Liver (tissue), 8 donors: ENCODE measurements at regions not wholly inside any gene's neighbourhood (a gene's known extent, or its start where the extent isn't known, plus 50 kb on each side); places are given as distances from the start of the nearest gene placed in this dataset.

Source experiments
- DNase-seq: peaks from one replicate; pipeline ENCODE4 v3.0.0-alpha.2; 2017; ENCODE audit warnings: low spot score
- H3K27ac ChIP-seq, 2 donors: one replicate each; pipeline ENCODE4 v1.7.0; 2013; ENCODE audit warnings: inconsistent platforms in 2 of 2, low read length in 2 of 2, control low read depth in 1 of 2, low read depth in 1 of 2, mild to moderate bottlenecking in 1 of 2
- H3K27me3 ChIP-seq, 4 donors: one replicate each; pipeline versions ENCODE4 v1.6.1 to v1.7.0; 2013; ENCODE audit warnings: low read length in 3 of 4, inconsistent platforms in 1 of 4, mild to moderate bottlenecking in 1 of 4, moderate library complexity in 1 of 4; ENCODE audit not compliant: control insufficient read depth in 4 of 4, insufficient read depth in 4 of 4
- H3K36me3 ChIP-seq, 4 donors: one replicate each; pipeline versions ENCODE4 v1.6.1 to v1.7.0; 2013; ENCODE audit warnings: low read length in 3 of 4, mild to moderate bottlenecking in 3 of 4, low read depth in 1 of 4, moderate library complexity in 1 of 4; ENCODE audit not compliant: control insufficient read depth in 4 of 4, insufficient read depth in 3 of 4
- H3K4me1 ChIP-seq, 4 donors: one replicate each; pipeline versions ENCODE4 v1.6.1 to v1.7.0; 2013; ENCODE audit warnings: low read length in 3 of 4, mild to moderate bottlenecking in 3 of 4, moderate library complexity in 1 of 4; ENCODE audit not compliant: control insufficient read depth in 4 of 4, insufficient read depth in 4 of 4
- H3K4me3 ChIP-seq, 3 donors: one replicate each; pipeline versions ENCODE4 v1.6.1 to v1.7.0; 2013; ENCODE audit warnings: low read length in 3 of 3, control low read depth in 1 of 3, low read depth in 1 of 3, mild to moderate bottlenecking in 1 of 3
- H3K9ac ChIP-seq, 2 donors: one replicate each; pipeline ENCODE4 v1.7.0; 2013; ENCODE audit warnings: low read length in 2 of 2, mild to moderate bottlenecking in 2 of 2, moderate library complexity in 2 of 2, control low read depth in 1 of 2, low read depth in 1 of 2
- H3K9me3 ChIP-seq, 4 donors: one replicate each; pipeline versions ENCODE4 v1.6.1 to v1.7.0; 2013; ENCODE audit warnings: low read length in 3 of 4; ENCODE audit not compliant: control insufficient read depth in 4 of 4
- ATF3 ChIP-seq: IDR thresholded peaks from 2 replicates; pipeline ENCODE4 v1.6.1; 2016; ENCODE audit warnings: antibody characterized with exemption
- EGR1 ChIP-seq, 2 donors: IDR thresholded peaks; 2 replicates each; pipeline ENCODE4 v1.6.1; 2016 to 2018; ENCODE audit warnings: antibody characterized with exemption in 2 of 2, low read depth in 2 of 2
- FOXA1 ChIP-seq: IDR thresholded peaks from 2 replicates; pipeline ENCODE4 v1.6.1; 2016; ENCODE audit warnings: antibody characterized with exemption
- FOXA2 ChIP-seq: IDR thresholded peaks from 2 replicates; pipeline ENCODE4 v1.6.1; 2016; ENCODE audit warnings: antibody characterized with exemption
- GABPA ChIP-seq, 2 donors: IDR thresholded peaks in 1 of 2; conservative IDR thresholded peaks in 1 of 2; 2 replicates each; pipeline ENCODE4 v1.6.1; 2016; ENCODE audit warnings: antibody characterized with exemption in 2 of 2, mild to moderate bottlenecking in 1 of 2, moderate library complexity in 1 of 2
- HNF4A ChIP-seq, 2 donors: conservative IDR thresholded peaks; 2 replicates each; pipeline ENCODE4 v1.6.1; 2016; ENCODE audit warnings: antibody characterized with exemption in 2 of 2, mild to moderate bottlenecking in 2 of 2
- HNF4G ChIP-seq: IDR thresholded peaks from 2 replicates; pipeline ENCODE4 v1.6.1; 2016; ENCODE audit warnings: antibody characterized with exemption
- JUND ChIP-seq, 2 donors: IDR thresholded peaks; 2 replicates each; pipeline ENCODE4 v1.6.1; 2016; ENCODE audit warnings: antibody characterized with exemption in 2 of 2
- NR2F2 ChIP-seq: IDR thresholded peaks from 2 replicates; pipeline ENCODE4 v1.6.1; 2016; ENCODE audit warnings: antibody characterized with exemption
- RAD21 ChIP-seq, 2 donors: IDR thresholded peaks; 2 replicates each; pipeline ENCODE4 v1.6.1; 2016; ENCODE audit warnings: antibody characterized with exemption in 2 of 2, mild to moderate bottlenecking in 2 of 2
- RXRA ChIP-seq, 2 donors: IDR thresholded peaks; 2 replicates each; pipeline ENCODE4 v1.6.1; 2017 to 2018; ENCODE audit warnings: antibody characterized with exemption in 2 of 2, mild to moderate bottlenecking in 1 of 2
- SP1 ChIP-seq: IDR thresholded peaks from 2 replicates; pipeline ENCODE4 v1.6.1; 2018; ENCODE audit warnings: antibody characterized with exemption, mild to moderate bottlenecking
- TAF1 ChIP-seq: conservative IDR thresholded peaks from 2 replicates; pipeline ENCODE4 v1.6.1; 2016; ENCODE audit warnings: antibody characterized with exemption, mild to moderate bottlenecking
- YY1 ChIP-seq: IDR thresholded peaks from 2 replicates; pipeline ENCODE4 v1.6.1; 2016; ENCODE audit warnings: antibody characterized with exemption, mild to moderate bottlenecking
- WGBS: extraction: QIAGEN DNeasy Blood & Tissue Kit; methylation state at CpG from one replicate; pipeline ENCODE4 v1.1.7; 2013; 5-methylcytosine and 5-hydroxymethylcytosine counted together
- TF ChIP-seq, protein P1 (sequence below): IDR thresholded peaks from 2 replicates; pipeline ENCODE4 v1.6.1; 2016; ENCODE audit warnings: antibody characterized with exemption
- TF ChIP-seq, protein P2 (sequence below): IDR thresholded peaks from 2 replicates; pipeline ENCODE4 v1.6.1; 2016; ENCODE audit warnings: antibody characterized with exemption
- TF ChIP-seq, protein P3 (sequence below): IDR thresholded peaks from 2 replicates; pipeline ENCODE4 v1.6.1; 2016; ENCODE audit warnings: antibody characterized with exemption, mild to moderate bottlenecking
- TF ChIP-seq, protein P4 (sequence below): fragments of 150-350 bp; IDR thresholded peaks from 2 replicates; pipeline ENCODE4 v1.5.1; 2017; ENCODE audit warnings: improper control_type of control experiment, low read depth, low read length; ENCODE audit not compliant: missing input control
- donor health status: healthy.
- donor health status: healthy.
- donor health status: healthy.
- donor health status: healthy.
- donor health status: healthy.

DNA sequence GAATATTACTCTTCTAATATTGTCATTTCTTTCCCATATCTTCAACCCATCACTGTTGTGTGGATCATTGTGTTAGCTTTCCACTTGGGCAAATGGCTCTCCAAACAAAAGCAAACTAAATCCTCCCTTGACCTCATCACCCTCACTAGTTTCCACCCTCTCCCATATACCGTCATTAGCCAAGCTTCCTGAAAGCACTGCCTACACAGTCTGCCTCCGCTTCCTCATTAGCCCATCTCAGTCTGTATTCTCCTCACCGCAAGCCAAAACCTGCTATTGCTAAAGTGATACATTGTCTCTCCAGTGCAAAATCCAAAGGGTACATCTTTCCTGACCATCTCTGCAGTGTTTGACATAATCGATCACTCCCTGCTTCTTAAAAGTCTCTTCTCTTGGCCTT lies 212.6 kb downstream of the CLIC5 start:
- Histone ChIP-seq H3K4me3 (no peak overlapping the region), H3K9me3 (no peaks in the 10 kb centered on the region), H3K4me1 (no peaks in the 10 kb centered on the region), H3K9ac (no peak overlapping the region), H3K27ac (no peak overlapping the region), H3K36me3 (no peaks in the 10 kb centered on the region), H3K27me3 (peaks cover 0 to 5% (median 0%) of the 10 kb centered on the region in 4 donors)
- DNase-seq, result no peak
- WGBS, result 84% methylated on average over 4 of the region's 4 CpGs
- TF ChIP-seq, protein P1, sequence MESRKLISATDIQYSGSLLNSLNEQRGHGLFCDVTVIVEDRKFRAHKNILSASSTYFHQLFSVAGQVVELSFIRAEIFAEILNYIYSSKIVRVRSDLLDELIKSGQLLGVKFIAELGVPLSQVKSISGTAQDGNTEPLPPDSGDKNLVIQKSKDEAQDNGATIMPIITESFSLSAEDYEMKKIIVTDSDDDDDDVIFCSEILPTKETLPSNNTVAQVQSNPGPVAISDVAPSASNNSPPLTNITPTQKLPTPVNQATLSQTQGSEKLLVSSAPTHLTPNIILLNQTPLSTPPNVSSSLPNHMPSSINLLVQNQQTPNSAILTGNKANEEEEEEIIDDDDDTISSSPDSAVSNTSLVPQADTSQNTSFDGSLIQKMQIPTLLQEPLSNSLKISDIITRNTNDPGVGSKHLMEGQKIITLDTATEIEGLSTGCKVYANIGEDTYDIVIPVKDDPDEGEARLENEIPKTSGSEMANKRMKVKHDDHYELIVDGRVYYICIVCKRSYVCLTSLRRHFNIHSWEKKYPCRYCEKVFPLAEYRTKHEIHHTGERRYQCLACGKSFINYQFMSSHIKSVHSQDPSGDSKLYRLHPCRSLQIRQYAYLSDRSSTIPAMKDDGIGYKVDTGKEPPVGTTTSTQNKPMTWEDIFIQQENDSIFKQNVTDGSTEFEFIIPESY, result no peak
- TF ChIP-seq RXRA (IDR thresholded peaks at IDR 0.05) (no peak), FOXA1 (no peak), ATF3 (no peak), FOXA2 (no peak), HNF4A (conservative IDR thresholded peaks at IDR 0.05) (no peak), GABPA (IDR thresholded peaks at IDR 0.05 in 1 of 2, conservative IDR thresholded peaks at IDR 0.05 in 1 of 2) (no peak), TAF1 (no peak), NR2F2 (no peak), JUND (IDR thresholded peaks at IDR 0.05) (no peak), EGR1 (IDR thresholded peaks at IDR 0.05; ENCODE audit: low read depth in 2 of 2) (no peak), RAD21 (IDR thresholded peaks at IDR 0.05) (no peak), HNF4G (no peak), SP1 (no peak)
- TF ChIP-seq, protein P2, sequence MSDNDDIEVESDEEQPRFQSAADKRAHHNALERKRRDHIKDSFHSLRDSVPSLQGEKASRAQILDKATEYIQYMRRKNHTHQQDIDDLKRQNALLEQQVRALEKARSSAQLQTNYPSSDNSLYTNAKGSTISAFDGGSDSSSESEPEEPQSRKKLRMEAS, result no peak
- TF ChIP-seq, protein P3, sequence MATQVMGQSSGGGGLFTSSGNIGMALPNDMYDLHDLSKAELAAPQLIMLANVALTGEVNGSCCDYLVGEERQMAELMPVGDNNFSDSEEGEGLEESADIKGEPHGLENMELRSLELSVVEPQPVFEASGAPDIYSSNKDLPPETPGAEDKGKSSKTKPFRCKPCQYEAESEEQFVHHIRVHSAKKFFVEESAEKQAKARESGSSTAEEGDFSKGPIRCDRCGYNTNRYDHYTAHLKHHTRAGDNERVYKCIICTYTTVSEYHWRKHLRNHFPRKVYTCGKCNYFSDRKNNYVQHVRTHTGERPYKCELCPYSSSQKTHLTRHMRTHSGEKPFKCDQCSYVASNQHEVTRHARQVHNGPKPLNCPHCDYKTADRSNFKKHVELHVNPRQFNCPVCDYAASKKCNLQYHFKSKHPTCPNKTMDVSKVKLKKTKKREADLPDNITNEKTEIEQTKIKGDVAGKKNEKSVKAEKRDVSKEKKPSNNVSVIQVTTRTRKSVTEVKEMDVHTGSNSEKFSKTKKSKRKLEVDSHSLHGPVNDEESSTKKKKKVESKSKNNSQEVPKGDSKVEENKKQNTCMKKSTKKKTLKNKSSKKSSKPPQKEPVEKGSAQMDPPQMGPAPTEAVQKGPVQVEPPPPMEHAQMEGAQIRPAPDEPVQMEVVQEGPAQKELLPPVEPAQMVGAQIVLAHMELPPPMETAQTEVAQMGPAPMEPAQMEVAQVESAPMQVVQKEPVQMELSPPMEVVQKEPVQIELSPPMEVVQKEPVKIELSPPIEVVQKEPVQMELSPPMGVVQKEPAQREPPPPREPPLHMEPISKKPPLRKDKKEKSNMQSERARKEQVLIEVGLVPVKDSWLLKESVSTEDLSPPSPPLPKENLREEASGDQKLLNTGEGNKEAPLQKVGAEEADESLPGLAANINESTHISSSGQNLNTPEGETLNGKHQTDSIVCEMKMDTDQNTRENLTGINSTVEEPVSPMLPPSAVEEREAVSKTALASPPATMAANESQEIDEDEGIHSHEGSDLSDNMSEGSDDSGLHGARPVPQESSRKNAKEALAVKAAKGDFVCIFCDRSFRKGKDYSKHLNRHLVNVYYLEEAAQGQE, result no peak

DNA sequence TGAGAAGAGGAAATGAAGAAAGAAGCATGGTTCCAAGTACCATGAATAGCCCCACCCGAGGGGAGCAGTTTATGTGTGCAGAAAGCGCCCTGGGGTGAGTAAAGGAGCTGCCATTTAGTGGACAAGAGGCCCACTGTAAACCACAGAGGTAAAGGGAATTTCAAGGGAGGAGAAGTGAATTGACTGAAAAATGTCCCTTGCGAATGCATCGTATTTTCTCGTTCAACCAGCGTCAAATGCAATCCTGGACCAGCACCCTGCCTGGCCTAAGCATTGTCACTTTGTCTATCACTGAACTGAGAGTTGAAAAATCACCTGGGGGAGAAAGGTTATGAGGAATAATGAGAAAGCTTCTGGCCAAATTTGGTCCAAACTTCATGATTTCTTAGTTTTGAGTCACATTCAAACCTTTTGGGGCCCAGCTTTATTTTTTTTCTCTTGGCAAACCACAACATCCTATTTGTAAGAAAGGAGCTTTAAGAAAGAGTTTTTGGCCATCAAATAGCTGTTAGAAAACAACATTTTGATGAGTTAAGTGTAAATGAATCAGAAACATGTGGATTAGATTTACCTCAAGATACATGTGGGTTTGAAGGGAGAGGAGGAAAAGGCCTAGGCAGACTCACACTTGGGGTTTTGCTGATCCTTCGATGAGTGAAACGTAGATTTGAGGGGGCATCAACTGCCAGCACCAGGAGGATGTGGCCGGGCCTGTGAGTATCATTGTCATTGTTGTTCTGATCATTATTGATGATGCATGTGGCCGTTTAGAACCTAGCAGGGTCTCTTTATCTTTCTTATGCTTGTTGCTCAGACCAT lies 214.0 kb downstream of the CLIC5 start:
- H3K9ac ChIP-seq, result no peak overlapping the region
- no peaks in the 10 kb centered on the region for H3K4me1 ChIP-seq
- WGBS, result 53% methylated on average over 10 of the region's 10 CpGs
- H3K27me3 ChIP-seq, result peaks cover 0 to 9% (median 0%) of the 10 kb centered on the region in 4 donors
- no peak for DNase-seq
- H3K36me3 ChIP-seq, result no peaks in the 10 kb centered on the region
- TF ChIP-seq TAF1, result no peak
- TF ChIP-seq, protein P1, result no peak
- TF ChIP-seq NR2F2, result no peak
- TF ChIP-seq YY1, result no peak
- TF ChIP-seq, protein P4, sequence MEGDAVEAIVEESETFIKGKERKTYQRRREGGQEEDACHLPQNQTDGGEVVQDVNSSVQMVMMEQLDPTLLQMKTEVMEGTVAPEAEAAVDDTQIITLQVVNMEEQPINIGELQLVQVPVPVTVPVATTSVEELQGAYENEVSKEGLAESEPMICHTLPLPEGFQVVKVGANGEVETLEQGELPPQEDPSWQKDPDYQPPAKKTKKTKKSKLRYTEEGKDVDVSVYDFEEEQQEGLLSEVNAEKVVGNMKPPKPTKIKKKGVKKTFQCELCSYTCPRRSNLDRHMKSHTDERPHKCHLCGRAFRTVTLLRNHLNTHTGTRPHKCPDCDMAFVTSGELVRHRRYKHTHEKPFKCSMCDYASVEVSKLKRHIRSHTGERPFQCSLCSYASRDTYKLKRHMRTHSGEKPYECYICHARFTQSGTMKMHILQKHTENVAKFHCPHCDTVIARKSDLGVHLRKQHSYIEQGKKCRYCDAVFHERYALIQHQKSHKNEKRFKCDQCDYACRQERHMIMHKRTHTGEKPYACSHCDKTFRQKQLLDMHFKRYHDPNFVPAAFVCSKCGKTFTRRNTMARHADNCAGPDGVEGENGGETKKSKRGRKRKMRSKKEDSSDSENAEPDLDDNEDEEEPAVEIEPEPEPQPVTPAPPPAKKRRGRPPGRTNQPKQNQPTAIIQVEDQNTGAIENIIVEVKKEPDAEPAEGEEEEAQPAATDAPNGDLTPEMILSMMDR, result no peak
- no peak for TF ChIP-seq SP1
- H3K27ac ChIP-seq, result no peak overlapping the region
- no peak overlapping the region for H3K4me3 ChIP-seq
- no peaks in the 10 kb centered on the region for H3K9me3 ChIP-seq
